ENCODE measurements at regions not wholly inside any gene's neighbourhood (a gene's known extent, or its start where the extent isn't known, plus 50 kb on each side); places are given as distances from the start of the nearest gene placed in this dataset.

DNA sequence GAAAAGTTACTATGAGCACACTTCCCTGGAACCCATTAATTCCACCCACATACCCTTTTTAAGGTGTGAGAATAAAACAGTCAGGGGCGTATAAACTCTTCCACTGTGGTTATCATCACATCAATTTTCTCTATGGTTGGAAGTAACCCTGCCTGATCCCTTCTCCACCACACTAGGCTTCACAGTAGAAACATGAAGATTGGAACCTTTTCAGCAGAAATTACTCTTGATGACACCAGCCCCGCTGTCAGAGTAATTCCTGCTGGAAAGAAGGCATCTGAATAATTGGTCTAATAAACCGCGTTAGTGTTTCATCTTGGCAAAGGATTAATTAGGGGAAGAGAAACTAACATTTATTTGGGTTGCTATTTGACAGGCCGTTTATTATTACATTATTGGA lies 278.4 kb downstream of the MFSD1 start:
- TF ChIP-seq CTCF (IDR thresholded peaks at IDR 0.05) (no peak), EP300 (IDR thresholded peaks at IDR 0.05) (no peak), POLR2AphosphoS5 (IDR thresholded peaks at IDR 0.05) (no peak), POLR2A (IDR thresholded peaks at IDR 0.05) (no peak)
